ENCODE measurements at regions not wholly inside any gene's neighbourhood (a gene's known extent, or its start where the extent isn't known, plus 50 kb on each side); places are given as distances from the start of the nearest gene placed in this dataset.

DNA sequence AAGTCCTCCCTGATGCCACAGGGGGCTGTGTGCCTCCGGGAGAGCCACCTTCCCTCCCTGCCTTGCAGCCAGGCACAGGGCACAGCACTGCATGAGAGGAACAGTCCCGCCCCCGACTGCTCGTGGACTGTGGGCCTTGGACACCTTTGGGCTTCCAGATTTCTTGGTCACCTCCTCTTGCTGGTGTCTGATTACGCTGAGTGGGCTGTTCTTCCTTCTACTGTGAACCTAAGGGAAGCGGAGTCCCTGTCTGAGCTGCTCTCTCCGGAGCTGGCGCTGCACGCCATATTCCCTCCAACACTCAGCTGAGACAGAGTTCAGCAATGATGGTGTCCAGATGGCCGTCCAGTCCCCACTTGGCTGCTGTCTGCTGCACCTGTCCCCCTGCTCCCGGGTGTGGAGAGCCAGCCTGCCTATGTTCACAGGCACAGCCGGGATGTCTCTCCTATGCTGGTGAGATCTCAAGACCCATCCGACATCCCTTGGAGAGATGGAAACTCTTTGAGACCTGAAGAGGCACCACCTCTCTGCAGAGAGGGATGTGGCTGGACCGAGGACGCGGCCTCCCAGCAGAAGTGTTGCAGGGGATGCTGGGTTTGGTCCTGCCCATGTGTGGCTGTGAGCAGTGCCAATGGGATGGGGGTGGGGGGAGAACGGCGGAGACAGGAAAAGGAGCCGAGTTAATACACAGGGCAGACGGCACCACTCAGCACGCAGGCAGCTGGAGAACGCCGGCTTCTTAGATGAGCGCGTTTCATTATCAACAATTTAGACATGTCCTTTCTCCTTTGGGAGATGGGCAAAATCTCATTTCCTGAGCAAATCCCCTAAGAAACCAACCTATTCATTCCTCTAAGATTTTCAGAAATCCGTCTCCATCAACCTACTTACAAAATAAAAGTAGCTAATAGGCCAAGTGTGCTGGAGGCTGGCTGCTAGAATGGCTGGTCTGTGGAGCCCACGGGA lies 171.9 kb downstream of the ENGASE start:
- Mint-ChIP-seq H3K36me3 (no peaks in the 10 kb centered on the region), H3K4me3 (no peak overlapping the region), H3K27ac (no peak overlapping the region), H3K9me3 (peaks cover 3% of the 10 kb centered on the region; the same call in 1 of the 2 replicates), H3K27me3 (ENCODE audit: low read depth) (no peaks in the 10 kb centered on the region; the same call in 1 of the 2 replicates), H3K4me1 (peaks cover 4% of the 10 kb centered on the region; the same call in 1 of the 2 replicates)
- no peak for ATAC-seq
- no peak for DNase-seq (ENCODE audit: low spot score)
- TF ChIP-seq, protein P1, sequence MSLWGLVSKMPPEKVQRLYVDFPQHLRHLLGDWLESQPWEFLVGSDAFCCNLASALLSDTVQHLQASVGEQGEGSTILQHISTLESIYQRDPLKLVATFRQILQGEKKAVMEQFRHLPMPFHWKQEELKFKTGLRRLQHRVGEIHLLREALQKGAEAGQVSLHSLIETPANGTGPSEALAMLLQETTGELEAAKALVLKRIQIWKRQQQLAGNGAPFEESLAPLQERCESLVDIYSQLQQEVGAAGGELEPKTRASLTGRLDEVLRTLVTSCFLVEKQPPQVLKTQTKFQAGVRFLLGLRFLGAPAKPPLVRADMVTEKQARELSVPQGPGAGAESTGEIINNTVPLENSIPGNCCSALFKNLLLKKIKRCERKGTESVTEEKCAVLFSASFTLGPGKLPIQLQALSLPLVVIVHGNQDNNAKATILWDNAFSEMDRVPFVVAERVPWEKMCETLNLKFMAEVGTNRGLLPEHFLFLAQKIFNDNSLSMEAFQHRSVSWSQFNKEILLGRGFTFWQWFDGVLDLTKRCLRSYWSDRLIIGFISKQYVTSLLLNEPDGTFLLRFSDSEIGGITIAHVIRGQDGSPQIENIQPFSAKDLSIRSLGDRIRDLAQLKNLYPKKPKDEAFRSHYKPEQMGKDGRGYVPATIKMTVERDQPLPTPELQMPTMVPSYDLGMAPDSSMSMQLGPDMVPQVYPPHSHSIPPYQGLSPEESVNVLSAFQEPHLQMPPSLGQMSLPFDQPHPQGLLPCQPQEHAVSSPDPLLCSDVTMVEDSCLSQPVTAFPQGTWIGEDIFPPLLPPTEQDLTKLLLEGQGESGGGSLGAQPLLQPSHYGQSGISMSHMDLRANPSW (CRISPR knock-in tag; conservative IDR thresholded peaks at IDR 0.05; ENCODE audit: low read depth): no peak
- TF ChIP-seq, protein P2, sequence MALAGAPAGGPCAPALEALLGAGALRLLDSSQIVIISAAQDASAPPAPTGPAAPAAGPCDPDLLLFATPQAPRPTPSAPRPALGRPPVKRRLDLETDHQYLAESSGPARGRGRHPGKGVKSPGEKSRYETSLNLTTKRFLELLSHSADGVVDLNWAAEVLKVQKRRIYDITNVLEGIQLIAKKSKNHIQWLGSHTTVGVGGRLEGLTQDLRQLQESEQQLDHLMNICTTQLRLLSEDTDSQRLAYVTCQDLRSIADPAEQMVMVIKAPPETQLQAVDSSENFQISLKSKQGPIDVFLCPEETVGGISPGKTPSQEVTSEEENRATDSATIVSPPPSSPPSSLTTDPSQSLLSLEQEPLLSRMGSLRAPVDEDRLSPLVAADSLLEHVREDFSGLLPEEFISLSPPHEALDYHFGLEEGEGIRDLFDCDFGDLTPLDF (CRISPR knock-in tag; IDR thresholded peaks at IDR 0.05): no peak
- no peak for TF ChIP-seq TEAD4 (CRISPR knock-in tag; IDR thresholded peaks at IDR 0.05)
- TF ChIP-seq CREB1 (CRISPR knock-in tag; IDR thresholded peaks at IDR 0.05): no peak
- TF ChIP-seq, protein P3, sequence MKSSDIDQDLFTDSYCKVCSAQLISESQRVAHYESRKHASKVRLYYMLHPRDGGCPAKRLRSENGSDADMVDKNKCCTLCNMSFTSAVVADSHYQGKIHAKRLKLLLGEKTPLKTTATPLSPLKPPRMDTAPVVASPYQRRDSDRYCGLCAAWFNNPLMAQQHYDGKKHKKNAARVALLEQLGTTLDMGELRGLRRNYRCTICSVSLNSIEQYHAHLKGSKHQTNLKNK (CRISPR knock-in tag; IDR thresholded peaks at IDR 0.05): no peak
- no peak for TF ChIP-seq TCF7 (CRISPR knock-in tag; IDR thresholded peaks at IDR 0.05; ENCODE audit: low read depth)
- TF ChIP-seq, protein P4, sequence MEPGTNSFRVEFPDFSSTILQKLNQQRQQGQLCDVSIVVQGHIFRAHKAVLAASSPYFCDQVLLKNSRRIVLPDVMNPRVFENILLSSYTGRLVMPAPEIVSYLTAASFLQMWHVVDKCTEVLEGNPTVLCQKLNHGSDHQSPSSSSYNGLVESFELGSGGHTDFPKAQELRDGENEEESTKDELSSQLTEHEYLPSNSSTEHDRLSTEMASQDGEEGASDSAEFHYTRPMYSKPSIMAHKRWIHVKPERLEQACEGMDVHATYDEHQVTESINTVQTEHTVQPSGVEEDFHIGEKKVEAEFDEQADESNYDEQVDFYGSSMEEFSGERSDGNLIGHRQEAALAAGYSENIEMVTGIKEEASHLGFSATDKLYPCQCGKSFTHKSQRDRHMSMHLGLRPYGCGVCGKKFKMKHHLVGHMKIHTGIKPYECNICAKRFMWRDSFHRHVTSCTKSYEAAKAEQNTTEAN (CRISPR knock-in tag; IDR thresholded peaks at IDR 0.05): no peak
- TF ChIP-seq, protein P5, sequence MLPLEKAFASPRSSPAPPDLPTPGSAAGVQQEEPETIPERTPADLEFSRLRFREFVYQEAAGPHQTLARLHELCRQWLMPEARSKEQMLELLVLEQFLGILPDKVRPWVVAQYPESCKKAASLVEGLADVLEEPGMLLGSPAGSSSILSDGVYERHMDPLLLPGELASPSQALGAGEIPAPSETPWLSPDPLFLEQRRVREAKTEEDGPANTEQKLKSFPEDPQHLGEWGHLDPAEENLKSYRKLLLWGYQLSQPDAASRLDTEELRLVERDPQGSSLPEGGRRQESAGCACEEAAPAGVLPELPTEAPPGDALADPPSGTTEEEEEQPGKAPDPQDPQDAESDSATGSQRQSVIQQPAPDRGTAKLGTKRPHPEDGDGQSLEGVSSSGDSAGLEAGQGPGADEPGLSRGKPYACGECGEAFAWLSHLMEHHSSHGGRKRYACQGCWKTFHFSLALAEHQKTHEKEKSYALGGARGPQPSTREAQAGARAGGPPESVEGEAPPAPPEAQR (CRISPR knock-in tag; IDR thresholded peaks at IDR 0.05): no peak
- TF ChIP-seq HMGA2 (CRISPR knock-in tag; IDR thresholded peaks at IDR 0.05): no peak
- no peak for TF ChIP-seq EMX1 (CRISPR knock-in tag; IDR thresholded peaks at IDR 0.05)
- TF ChIP-seq, protein P6, sequence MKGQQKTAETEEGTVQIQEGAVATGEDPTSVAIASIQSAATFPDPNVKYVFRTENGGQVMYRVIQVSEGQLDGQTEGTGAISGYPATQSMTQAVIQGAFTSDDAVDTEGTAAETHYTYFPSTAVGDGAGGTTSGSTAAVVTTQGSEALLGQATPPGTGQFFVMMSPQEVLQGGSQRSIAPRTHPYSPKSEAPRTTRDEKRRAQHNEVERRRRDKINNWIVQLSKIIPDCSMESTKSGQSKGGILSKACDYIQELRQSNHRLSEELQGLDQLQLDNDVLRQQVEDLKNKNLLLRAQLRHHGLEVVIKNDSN (CRISPR knock-in tag; IDR thresholded peaks at IDR 0.05): no peak
- TF ChIP-seq, protein P7, sequence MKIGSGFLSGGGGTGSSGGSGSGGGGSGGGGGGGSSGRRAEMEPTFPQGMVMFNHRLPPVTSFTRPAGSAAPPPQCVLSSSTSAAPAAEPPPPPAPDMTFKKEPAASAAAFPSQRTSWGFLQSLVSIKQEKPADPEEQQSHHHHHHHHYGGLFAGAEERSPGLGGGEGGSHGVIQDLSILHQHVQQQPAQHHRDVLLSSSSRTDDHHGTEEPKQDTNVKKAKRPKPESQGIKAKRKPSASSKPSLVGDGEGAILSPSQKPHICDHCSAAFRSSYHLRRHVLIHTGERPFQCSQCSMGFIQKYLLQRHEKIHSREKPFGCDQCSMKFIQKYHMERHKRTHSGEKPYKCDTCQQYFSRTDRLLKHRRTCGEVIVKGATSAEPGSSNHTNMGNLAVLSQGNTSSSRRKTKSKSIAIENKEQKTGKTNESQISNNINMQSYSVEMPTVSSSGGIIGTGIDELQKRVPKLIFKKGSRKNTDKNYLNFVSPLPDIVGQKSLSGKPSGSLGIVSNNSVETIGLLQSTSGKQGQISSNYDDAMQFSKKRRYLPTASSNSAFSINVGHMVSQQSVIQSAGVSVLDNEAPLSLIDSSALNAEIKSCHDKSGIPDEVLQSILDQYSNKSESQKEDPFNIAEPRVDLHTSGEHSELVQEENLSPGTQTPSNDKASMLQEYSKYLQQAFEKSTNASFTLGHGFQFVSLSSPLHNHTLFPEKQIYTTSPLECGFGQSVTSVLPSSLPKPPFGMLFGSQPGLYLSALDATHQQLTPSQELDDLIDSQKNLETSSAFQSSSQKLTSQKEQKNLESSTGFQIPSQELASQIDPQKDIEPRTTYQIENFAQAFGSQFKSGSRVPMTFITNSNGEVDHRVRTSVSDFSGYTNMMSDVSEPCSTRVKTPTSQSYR (CRISPR knock-in tag; IDR thresholded peaks at IDR 0.05): no peak
- TF ChIP-seq ZNF121 (CRISPR knock-in tag; IDR thresholded peaks at IDR 0.05): no peak
- no peak for TF ChIP-seq ESRRA (CRISPR knock-in tag; IDR thresholded peaks at IDR 0.05; ENCODE audit: borderline replicate concordance)
- TF ChIP-seq, protein P8, sequence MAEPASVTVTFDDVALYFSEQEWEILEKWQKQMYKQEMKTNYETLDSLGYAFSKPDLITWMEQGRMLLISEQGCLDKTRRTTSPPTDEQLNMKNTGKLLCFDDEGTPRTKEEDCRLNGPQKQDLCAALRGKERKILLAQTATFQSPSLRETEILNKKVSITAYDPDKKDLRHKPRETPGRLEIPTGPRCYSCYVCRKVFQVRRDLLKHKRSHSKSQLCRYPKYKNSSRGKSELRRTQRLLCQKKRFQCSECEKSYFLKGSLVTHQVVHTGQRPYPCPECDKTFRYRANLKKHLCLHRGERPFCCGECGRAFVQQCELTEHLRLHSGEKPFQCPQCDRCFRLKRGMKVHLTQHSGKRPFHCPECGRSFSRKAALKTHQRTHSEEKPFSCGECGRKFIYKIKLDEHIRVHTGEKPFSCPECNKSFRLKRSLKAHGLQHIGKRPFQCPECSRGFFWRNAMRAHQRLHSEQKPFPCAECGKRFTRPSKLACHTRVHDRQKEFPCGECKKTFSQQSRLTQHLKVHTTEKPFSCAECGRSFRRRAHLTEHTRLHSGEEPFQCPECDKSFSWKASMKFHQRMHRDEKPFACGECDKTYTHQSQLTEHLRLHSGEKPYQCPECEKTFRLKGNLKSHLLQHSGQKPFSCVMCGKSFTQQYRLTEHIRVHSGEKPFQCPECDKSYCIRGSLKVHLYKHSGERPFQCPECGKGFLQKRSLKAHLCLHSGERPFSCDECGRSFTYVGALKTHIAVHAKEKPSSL (CRISPR knock-in tag; conservative IDR thresholded peaks at IDR 0.05): no peak
- ChIA-PET POLR2A (interaction anchor here (0.7 kb wide), 1 partner anchor 27 kb away, joined by 3 read pairs; no protein-coding TSS in a partner anchor), CTCF (interaction anchor here (0.5 to 2.1 kb wide), 3 partner anchors 145 to 314 kb away, joined by 3 to 5 read pairs (median 3); no protein-coding TSS in a partner anchor)

Measured in WTC11 (cell line).